ENCODE measurements at regions not wholly inside any gene's neighbourhood (a gene's known extent, or its start where the extent isn't known, plus 50 kb on each side); places are given as distances from the start of the nearest gene placed in this dataset.

DNA sequence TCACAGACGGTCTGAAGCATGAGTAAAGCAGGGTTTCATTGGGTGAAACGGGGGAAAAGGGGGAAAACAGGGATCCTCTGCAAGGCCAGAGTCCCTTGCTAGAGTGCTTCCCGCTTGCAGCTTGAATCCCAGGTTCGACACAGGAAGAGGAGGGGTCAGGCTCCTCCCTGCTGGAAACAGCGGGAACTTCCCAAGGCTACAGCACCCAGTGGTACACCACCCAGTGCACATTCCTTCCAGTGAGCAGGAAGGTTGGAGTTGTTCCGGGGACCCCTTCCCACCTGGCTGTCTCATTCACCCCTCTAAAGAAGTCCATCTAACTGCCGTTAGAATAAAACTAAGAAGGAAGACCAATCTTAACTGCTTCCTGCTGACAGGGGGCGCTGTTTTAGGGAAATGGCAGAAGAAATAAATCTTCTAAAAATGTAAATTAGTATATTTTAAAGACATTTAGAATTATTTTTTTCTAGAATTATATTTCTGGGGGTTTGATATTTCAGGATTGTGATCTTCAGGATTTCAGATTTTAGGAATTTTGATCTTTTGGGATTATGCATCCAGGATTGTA is 230.9 kb downstream of the RBM43 start:
- TF ChIP-seq, protein P1, sequence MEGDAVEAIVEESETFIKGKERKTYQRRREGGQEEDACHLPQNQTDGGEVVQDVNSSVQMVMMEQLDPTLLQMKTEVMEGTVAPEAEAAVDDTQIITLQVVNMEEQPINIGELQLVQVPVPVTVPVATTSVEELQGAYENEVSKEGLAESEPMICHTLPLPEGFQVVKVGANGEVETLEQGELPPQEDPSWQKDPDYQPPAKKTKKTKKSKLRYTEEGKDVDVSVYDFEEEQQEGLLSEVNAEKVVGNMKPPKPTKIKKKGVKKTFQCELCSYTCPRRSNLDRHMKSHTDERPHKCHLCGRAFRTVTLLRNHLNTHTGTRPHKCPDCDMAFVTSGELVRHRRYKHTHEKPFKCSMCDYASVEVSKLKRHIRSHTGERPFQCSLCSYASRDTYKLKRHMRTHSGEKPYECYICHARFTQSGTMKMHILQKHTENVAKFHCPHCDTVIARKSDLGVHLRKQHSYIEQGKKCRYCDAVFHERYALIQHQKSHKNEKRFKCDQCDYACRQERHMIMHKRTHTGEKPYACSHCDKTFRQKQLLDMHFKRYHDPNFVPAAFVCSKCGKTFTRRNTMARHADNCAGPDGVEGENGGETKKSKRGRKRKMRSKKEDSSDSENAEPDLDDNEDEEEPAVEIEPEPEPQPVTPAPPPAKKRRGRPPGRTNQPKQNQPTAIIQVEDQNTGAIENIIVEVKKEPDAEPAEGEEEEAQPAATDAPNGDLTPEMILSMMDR (IDR thresholded peaks at IDR 0.05; ENCODE audit: insufficient read depth, low read length): no peak
- TF ChIP-seq, protein P2, sequence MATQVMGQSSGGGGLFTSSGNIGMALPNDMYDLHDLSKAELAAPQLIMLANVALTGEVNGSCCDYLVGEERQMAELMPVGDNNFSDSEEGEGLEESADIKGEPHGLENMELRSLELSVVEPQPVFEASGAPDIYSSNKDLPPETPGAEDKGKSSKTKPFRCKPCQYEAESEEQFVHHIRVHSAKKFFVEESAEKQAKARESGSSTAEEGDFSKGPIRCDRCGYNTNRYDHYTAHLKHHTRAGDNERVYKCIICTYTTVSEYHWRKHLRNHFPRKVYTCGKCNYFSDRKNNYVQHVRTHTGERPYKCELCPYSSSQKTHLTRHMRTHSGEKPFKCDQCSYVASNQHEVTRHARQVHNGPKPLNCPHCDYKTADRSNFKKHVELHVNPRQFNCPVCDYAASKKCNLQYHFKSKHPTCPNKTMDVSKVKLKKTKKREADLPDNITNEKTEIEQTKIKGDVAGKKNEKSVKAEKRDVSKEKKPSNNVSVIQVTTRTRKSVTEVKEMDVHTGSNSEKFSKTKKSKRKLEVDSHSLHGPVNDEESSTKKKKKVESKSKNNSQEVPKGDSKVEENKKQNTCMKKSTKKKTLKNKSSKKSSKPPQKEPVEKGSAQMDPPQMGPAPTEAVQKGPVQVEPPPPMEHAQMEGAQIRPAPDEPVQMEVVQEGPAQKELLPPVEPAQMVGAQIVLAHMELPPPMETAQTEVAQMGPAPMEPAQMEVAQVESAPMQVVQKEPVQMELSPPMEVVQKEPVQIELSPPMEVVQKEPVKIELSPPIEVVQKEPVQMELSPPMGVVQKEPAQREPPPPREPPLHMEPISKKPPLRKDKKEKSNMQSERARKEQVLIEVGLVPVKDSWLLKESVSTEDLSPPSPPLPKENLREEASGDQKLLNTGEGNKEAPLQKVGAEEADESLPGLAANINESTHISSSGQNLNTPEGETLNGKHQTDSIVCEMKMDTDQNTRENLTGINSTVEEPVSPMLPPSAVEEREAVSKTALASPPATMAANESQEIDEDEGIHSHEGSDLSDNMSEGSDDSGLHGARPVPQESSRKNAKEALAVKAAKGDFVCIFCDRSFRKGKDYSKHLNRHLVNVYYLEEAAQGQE (IDR thresholded peaks at IDR 0.05; ENCODE audit: insufficient replicate concordance, low read depth): no peak
- no peak for TF ChIP-seq POLR2AphosphoS5 (IDR thresholded peaks at IDR 0.05; ENCODE audit: low read depth)
- no peak for TF ChIP-seq GABPA (IDR thresholded peaks at IDR 0.05; ENCODE audit: low read depth)
- no peak for TF ChIP-seq SPI1 (IDR thresholded peaks at IDR 0.05; ENCODE audit: borderline replicate concordance, low read depth)
- no peaks in the 10 kb centered on the region for H3K27me3 ChIP-seq (ENCODE audit: insufficient read depth, poor library complexity, severe bottlenecking)
- DNase-seq (ENCODE audit: low read depth in 1 of 2, low spot score in 1 of 2): no peak
- H3K27ac ChIP-seq (replicated peaks): no peak overlapping the region
- H3K4me3 ChIP-seq (replicated peaks; ENCODE audit: insufficient read depth, low read length): no peak overlapping the region

DNA sequence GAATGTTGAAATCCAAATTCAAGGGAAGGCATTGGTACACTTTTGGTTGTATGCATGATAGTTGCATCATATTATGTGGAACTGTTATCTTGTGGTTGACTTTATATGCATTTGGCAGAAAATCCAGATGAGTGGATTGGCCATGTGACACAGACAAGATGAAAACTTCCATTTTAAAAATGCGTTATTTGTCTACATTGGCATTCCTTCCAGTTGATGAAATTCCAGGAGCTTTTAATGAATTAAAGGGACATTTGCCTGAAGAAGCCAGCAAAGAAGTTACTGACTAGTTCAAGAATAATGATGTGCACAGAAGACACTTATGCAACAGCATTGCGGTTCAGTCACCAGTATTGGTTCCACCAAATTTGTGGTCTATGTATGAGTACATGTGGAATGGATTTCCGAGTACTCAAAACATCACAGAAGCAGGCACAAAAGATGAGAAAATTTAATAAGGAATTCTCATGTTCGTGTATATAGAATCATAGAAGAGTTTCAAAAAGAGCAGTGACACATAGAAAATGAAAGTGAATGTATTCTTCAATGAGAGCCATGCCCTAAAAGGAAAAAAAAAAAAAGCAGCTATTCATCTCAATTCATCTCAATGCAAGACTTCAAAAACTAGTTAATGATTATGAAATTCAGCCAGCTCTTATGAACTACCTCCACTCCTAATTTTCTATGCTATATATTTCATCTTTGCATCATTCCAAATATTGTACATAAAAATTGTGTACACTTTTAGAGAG is 232.1 kb downstream of the RBM43 start:
- Histone ChIP-seq H3K4me3 (replicated peaks; ENCODE audit: insufficient read depth, low read length) (no peak overlapping the region), H3K27ac (replicated peaks) (no peak overlapping the region), H3K27me3 (ENCODE audit: insufficient read depth, poor library complexity, severe bottlenecking) (no peaks in the 10 kb centered on the region)
- TF ChIP-seq, protein P1 (IDR thresholded peaks at IDR 0.05; ENCODE audit: insufficient read depth, low read length): no peak
- TF ChIP-seq POLR2AphosphoS5 (IDR thresholded peaks at IDR 0.05; ENCODE audit: low read depth): no peak
- DNase-seq (ENCODE audit: low read depth in 1 of 2, low spot score in 1 of 2): no peak

DNA sequence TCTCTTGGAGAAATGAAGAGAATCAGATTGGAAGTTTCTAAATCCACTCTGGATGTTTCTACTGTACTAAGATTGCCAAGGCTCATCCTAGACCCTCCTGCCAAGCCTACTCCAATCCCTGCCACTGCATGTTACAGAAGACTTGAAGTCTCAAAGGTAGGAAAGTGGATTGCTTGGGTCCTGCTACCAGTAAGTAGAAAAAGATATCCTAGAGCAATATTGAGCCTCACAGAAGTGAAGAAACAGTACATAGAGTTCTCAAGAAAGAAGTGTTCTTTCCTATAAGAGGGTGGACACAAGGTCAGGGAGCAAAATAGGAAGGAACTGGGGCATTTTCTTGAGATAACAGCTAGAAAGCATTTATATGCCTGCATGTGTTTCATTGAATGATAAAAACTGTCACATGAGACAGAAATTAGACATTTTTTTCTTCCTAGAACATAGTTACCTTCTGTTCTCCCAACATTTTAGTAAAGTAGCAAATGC is 232.9 kb downstream of the RBM43 start:
- no peak for DNase-seq (ENCODE audit: low read depth in 1 of 2, low spot score in 1 of 2)
- Histone ChIP-seq H3K27ac (replicated peaks) (no peak overlapping the region), H3K27me3 (ENCODE audit: insufficient read depth, poor library complexity, severe bottlenecking) (no peaks in the 10 kb centered on the region), H3K4me3 (replicated peaks; ENCODE audit: insufficient read depth, low read length) (no peak overlapping the region)
- TF ChIP-seq SPI1 (IDR thresholded peaks at IDR 0.05; ENCODE audit: borderline replicate concordance, low read depth) (no peak), POLR2AphosphoS5 (IDR thresholded peaks at IDR 0.05; ENCODE audit: low read depth) (no peak), GABPA (IDR thresholded peaks at IDR 0.05; ENCODE audit: low read depth) (no peak)
- TF ChIP-seq, protein P1 (IDR thresholded peaks at IDR 0.05; ENCODE audit: insufficient read depth, low read length): no peak

DNA sequence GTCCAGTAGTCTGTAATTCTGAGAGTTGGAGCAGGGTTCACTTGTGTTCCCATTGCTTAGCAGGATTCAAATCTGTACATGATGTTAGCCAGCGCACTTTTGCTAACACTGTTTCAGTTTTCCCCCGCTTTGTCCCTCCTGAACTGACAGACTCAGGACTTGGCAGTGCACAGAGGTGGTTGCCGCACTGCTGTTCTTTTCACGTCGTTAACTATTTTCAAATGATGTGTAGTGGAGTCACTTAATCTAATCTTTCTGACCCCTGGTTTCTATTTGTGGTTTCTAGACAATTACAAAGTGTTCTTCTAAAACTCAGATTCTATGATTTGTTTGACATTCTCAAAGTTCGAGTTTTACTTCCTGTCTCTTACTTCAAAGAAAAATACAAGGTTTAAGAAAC is 234.5 kb downstream of the RBM43 start:
- H3K27ac ChIP-seq (replicated peaks): no peak overlapping the region
- TF ChIP-seq, protein P2 (IDR thresholded peaks at IDR 0.05; ENCODE audit: insufficient replicate concordance, low read depth): no peak
- TF ChIP-seq POLR2AphosphoS5 (IDR thresholded peaks at IDR 0.05; ENCODE audit: low read depth) (no peak), GABPA (IDR thresholded peaks at IDR 0.05; ENCODE audit: low read depth) (no peak), SPI1 (IDR thresholded peaks at IDR 0.05; ENCODE audit: borderline replicate concordance, low read depth) (no peak)
- TF ChIP-seq, protein P1 (IDR thresholded peaks at IDR 0.05; ENCODE audit: insufficient read depth, low read length): no peak
- H3K4me3 ChIP-seq (replicated peaks; ENCODE audit: insufficient read depth, low read length): no peak overlapping the region
- no peak for DNase-seq (ENCODE audit: low read depth in 1 of 2, low spot score in 1 of 2)
- no peaks in the 10 kb centered on the region for H3K27me3 ChIP-seq (ENCODE audit: insufficient read depth, poor library complexity, severe bottlenecking)
